GM12873 (cell line): ENCODE measurements at regions not wholly inside any gene's neighbourhood (a gene's known extent, or its start where the extent isn't known, plus 50 kb on each side); places are given as distances from the start of the nearest gene placed in this dataset.

Experiments
- CTCF ChIP-seq: IDR thresholded peaks from 2 replicates; pipeline ENCODE4 v1.5.1; 2012; ENCODE audit warnings: low read depth, mild to moderate bottlenecking, moderate library complexity, low read length, control low read depth; ENCODE audit not compliant: insufficient read depth; ENCODE audit errors: missing control alignments

DNA sequence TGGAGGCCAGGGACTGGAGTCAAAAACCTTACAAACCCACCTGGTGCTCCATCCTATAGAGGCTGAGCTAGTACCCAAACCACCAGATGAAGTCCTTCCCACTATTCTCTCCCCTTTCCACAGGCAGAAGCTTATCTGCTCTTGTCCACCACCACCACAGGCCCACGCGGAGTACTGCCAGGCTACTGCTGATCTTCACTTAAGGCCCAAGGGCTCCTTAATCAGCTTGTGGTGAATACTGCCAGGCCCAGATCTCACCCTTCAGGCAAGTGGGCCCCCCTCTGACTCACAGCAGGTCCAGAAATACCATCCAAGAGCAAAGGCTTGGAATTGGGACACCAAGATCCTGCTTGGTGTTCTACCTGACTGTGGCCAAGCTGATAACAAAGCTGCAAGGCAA lies 598.1 kb upstream of the CBLB start:
- no peak for TF ChIP-seq CTCF

DNA sequence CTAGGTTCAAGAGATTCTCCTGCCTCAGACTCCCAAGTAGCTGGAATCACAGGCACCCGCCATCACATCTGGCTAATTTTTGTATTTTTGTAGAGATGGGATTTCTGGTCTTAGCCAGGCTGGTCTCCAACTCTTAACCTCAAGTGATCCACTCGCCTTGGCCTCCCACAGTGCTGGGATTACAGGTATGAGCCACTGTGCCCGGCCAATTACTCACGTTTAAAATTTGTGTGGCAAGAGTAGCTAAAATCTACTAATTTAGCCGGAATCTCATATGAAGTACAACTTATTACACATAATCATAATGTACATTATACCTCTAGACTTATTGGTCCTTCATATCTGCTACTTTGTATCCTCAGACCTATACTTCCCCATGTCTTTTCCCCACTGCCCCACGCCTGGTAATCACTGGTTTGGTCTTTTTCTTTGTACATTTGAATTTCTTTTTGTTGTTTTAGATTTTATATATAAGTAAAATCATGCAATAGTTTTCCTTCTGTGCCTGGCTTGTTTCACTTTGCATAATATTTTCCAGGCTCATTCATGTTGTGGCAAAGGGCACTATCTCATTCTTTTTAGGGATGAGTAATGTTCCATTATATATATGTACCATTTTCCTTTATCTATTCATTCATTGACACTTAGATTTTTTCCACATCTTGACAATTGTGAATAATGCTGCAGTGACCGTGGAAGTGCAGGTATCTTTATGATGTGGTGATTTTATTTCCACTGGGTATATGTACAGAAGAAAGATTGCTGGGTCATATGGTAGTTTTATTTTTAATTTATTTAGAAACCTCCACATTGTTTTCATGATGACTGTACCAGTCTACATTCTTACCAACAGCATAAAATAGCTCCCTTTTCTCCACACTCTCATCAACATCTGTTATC lies 605.0 kb upstream of the CBLB start:
- no peak for TF ChIP-seq CTCF

- no peak for TF ChIP-seq CTCF
These were observed 613.6 kb upstream of the CBLB start for GRCh38 chr3:106482451-106482850.

GRCh38 chr3:106485217-106485616 lies 616.4 kb upstream of the CBLB start:
- TF ChIP-seq CTCF: no peak

- no peak for TF ChIP-seq CTCF
These were observed 617.0 kb upstream of the CBLB start for GRCh38 chr3:106485802-106486201.

DNA sequence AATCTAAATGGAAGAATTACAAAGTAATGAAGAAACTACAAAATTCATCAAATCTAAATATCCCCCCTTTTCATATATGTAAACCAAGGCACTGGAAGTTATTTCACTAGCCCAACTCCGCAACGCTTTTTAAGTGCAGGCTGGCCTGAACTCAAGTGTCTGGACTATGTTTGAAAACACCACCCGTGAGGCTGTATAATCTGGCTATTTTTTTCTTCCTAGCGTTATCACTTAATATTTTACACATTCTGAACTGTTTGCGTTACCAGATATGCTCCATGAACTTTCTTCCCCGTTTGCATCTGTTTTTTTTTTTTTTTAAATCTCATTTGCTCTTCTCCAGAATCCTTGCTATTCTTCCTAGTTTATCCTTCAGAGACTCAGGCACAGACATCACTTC lies 619.5 kb upstream of the CBLB start:
- no peak for TF ChIP-seq CTCF

- TF ChIP-seq CTCF: no peak
These were observed 623.0 kb upstream of the CBLB start for GRCh38 chr3:106491796-106492195.
